ENCODE measurements at regions not wholly inside any gene's neighbourhood (a gene's known extent, or its start where the extent isn't known, plus 50 kb on each side); places are given as distances from the start of the nearest gene placed in this dataset.
"Not testable (repeated sequence)": the region's sequence is repeated elsewhere in the genome, so short reads cannot be mapped to it uniquely, and the experiment has no call there.

DNA sequence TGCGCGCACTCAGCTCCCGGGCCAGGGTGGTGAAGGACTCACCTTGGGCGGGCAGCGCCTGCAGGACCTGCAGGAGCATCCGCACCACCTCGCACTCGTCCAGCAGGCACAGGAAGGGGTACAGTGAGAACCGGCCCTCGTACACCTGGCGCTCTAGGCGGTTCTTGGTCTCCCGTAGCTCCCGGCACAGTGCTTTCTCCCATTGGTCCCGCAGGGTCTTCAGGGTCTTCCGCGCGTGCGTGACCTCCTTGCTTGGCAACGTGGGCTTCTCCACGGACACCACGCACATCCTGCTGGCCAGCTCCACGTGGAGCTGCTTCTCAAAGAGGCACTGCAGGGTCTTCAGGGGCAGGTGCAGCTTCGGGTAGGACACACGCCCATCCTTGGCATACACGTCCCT, 74.1 kb upstream of the MED13 start:
- Histone ChIP-seq H3K27ac (no peak overlapping the region), H3K4me3 (no peak overlapping the region), H3K9me3 (no peaks in the 10 kb centered on the region), H3K4me1 (no peaks in the 10 kb centered on the region), H3K27me3 (peaks cover 10 to 44% (median 32%) of the 10 kb centered on the region in 7 donors), H3K36me3 (no peaks in the 10 kb centered on the region)
- WGBS, 2 donors, result 72 to 78% methylated on average over 26 of the region's 26 CpGs
- intact Hi-C loops (cut with DNase I), result no loop called here
- TF ChIP-seq, protein P1, sequence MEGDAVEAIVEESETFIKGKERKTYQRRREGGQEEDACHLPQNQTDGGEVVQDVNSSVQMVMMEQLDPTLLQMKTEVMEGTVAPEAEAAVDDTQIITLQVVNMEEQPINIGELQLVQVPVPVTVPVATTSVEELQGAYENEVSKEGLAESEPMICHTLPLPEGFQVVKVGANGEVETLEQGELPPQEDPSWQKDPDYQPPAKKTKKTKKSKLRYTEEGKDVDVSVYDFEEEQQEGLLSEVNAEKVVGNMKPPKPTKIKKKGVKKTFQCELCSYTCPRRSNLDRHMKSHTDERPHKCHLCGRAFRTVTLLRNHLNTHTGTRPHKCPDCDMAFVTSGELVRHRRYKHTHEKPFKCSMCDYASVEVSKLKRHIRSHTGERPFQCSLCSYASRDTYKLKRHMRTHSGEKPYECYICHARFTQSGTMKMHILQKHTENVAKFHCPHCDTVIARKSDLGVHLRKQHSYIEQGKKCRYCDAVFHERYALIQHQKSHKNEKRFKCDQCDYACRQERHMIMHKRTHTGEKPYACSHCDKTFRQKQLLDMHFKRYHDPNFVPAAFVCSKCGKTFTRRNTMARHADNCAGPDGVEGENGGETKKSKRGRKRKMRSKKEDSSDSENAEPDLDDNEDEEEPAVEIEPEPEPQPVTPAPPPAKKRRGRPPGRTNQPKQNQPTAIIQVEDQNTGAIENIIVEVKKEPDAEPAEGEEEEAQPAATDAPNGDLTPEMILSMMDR (IDR thresholded peaks at IDR 0.05), result no peak
- no peak for DNase-seq
- peak in 1 of 8 donors; percentile 44 for ATAC-seq

DNA sequence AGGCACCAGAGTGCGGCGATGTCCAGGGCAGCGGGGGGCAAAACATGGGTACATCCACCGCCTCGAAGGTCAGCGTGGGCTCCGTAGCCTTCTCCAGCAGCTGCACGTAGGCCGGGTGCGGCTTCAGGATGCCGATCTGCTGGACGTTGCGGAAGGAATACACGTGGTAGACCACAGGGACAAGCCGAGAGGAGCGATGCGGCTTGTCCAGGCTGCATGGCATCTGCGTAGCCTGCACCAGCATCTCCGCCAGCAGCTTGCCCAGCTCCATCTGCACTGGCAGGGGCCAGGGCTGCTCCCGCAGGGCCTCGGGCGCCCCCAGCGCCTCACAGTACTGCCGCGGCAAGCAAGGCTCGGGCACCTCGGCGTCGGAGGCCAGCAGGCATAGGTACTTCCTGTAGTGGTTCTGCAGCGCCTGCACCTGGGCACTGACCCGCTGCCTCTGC, 73.6 kb upstream of the MED13 start:
- 19 to 24% methylated on average over 24 to 31 of the region's 31 CpGs for WGBS, 2 donors
- DNase-seq; intact Hi-C loops (cut with DNase I); H3K4me1 ChIP-seq; H3K9me3 ChIP-seq; H3K36me3 ChIP-seq; H3K27ac ChIP-seq; H3K4me3 ChIP-seq: not testable (repeated sequence)
- ATAC-seq, result peak in 1 of 8 donors; percentile 26
- peaks cover 10 to 44% (median 32%) of the 10 kb centered on the region in 7 donors for H3K27me3 ChIP-seq

DNA sequence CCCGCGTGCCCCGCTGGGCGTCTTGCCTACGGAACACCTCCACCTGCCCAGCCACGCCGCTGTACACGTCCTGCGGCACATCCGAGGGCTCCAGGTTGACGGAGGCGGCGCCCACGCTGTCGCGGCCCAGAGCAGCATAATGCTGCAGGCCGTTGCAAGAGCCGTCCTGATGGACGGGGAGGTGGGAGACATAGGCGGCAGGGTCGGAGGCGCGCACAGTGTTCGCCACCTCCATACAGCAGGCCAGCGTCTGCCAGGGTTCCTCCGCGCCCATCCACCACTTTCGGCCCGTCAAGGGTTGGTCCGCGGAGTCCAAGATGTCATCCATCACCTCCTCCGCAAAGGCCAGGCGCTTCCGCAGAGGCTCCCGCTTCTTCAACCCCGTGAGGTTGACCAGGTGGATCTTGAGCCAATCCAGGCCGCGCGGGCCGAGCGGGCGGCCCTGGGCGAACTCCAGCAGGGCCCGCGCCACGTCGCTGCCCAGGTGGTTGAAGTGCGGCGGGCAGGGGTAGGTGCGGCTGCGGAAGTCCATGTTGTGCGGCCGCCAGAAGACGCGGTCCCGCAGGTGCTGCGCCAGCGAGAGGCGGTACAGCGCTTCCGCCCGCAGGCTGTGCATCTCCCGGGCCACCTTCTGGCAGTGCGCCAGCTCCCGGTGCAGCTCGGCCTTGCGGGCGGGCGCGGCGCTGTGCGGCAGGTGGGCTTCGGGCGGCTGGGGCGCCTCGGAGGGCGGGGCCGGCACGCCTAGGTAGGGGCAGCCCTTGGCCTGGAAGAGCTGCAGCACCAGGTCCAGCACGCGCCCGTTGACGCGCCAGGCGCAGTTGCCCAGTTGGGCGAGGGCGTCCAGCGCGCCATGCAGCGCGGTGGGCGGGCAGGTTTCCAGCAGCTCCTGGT, 72.9 kb upstream of the MED13 start:
- H3K9me3 ChIP-seq; DNase-seq; H3K36me3 ChIP-seq; intact Hi-C loops (cut with DNase I); H3K27ac ChIP-seq; H3K4me3 ChIP-seq; H3K4me1 ChIP-seq: not testable (repeated sequence)
- ATAC-seq, result peak in 2 of 8 donors; percentile 18 to 30
- 20 to 22% methylated on average over 71 to 92 of the region's 92 CpGs for WGBS, 2 donors
- H3K27me3 ChIP-seq, result peaks cover 10 to 44% (median 32%) of the 10 kb centered on the region in 7 donors

DNA sequence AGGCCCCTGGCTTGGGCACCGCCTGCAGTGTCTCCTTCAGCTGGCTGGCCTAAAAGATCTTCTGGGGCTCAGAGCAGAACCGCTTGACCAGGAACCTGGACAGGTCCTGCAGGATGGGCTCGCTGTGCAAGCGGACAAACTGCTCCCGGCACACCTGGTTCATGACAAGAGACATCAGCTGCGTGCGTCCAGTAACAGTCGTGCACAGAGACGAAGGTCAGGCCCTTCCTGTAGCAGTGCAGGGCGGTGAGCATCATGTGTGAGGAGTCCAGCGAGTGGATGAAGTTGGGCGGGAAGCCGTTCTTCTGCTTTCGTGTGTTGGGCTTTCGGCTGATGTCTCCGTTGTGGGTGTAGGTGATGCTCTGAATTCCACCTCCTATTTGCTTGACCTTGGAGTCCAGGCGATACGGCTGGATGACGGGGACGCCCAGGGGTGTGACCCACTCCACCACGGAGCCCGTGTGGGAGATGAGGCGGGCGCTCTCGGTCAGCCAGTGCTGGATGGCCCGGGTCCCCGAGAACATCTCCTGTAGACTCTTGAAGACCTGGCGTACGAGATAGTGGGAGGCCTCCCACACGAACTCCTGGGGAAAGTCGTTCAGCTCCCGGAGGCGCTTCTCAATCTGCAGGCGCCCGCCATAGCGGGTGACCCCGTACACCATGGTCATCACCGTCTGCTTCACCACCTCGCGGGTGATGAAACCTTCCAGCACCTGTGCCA, 72.1 kb upstream of the MED13 start:
- ATAC-seq; H3K27ac ChIP-seq; intact Hi-C loops (cut with DNase I); H3K36me3 ChIP-seq; H3K9me3 ChIP-seq; H3K4me3 ChIP-seq; H3K4me1 ChIP-seq; DNase-seq: not testable (repeated sequence)
- WGBS, 2 donors, result 90 to 91% methylated on average over 36 to 40 of the region's 40 CpGs
- peaks cover 10 to 43% (median 32%) of the 10 kb centered on the region in 7 donors for H3K27me3 ChIP-seq

DNA sequence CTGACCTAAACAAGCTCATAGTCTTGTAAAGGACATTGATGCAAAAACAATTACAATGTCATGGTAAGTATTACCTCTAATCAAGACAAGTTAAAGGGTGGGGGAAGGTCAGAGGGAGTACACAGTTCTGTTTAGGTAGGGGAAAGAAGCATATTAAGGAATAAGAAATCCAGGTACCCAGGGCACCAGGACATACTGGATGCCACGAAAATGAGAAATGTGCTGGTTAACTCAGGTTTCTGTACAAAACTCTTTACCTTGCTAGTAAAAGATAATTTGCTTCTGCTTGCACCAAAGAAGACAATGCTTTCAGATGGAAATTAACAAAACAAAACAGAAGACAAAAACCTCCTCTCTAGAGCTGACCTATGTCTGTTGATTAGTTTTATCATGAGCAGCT, 70.7 kb upstream of the MED13 start:
- no peak for DNase-seq
- Histone ChIP-seq H3K36me3 (no peaks in the 10 kb centered on the region), H3K27me3 (peaks cover 10 to 39% (median 32%) of the 10 kb centered on the region in 7 donors), H3K9me3 (no peaks in the 10 kb centered on the region), H3K27ac (no peak overlapping the region), H3K4me1 (no peaks in the 10 kb centered on the region), H3K4me3 (no peak overlapping the region)
- intact Hi-C loops (cut with DNase I), result no loop called here
- TF ChIP-seq, protein P1 (IDR thresholded peaks at IDR 0.05), result no peak
- WGBS, 2 donors, result 84 to 85% methylated on average over 1 of the region's 1 CpG
- no peak for ATAC-seq

DNA sequence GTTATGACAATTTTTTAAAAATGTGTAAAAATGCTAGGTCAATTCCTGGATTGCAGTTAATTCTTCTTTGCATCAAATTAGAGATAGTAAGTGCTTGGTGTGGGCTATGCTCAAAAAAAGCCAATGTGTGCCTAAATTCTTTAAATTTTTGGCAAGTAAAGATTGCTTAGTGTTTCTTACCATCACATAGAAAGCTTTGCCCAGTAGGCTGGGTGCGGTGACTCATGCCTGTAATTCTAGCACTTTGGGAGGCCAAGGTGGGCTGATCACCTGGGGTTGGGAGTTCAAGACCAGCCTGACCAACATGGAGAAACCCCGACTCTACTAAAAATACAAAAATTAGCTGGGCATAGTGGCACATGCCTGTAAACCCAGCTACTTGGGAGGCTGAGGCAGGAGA, 70.0 kb upstream of the MED13 start:
- intact Hi-C loops (cut with DNase I); H3K36me3 ChIP-seq: not testable (repeated sequence)

More for the DNA sequence above, 70.0 kb upstream of the MED13 start:
- ATAC-seq, H3K9me3 ChIP-seq, H3K4me3 ChIP-seq, H3K27ac ChIP-seq, DNase-seq, H3K4me1 ChIP-seq: not testable (repeated sequence)
- WGBS, 2 donors, result 92 to 96% methylated on average over 2 of the region's 2 CpGs
- peaks cover 10 to 37% (median 32%) of the 10 kb centered on the region in 7 donors for H3K27me3 ChIP-seq
